NB4 (cell line): ENCODE measurements at regions not wholly inside any gene's neighbourhood (a gene's known extent, or its start where the extent isn't known, plus 50 kb on each side); places are given as distances from the start of the nearest gene placed in this dataset.

ENCODE experiments used
- DNase-seq: peaks from one replicate; pipeline ENCODE4 v3.0.0; 2010; ENCODE audit warnings: low read depth
- H3K4me3 ChIP-seq: one replicate; pipeline ENCODE4 v1.5.1; 2011; ENCODE audit warnings: mild to moderate bottlenecking, low read depth, low read length, moderate library complexity
- CTCF ChIP-seq: IDR thresholded peaks from one replicate; pipeline ENCODE4 v1.5.1; 2012; ENCODE audit warnings: low read depth, low read length
- MAX ChIP-seq: IDR thresholded peaks from 2 replicates; pipeline ENCODE4 v1.6.1; 2011; ENCODE audit warnings: low read depth, low read length
- MYC ChIP-seq: IDR thresholded peaks from 2 replicates; pipeline ENCODE4 v1.6.1; 2011; ENCODE audit warnings: low read depth, low read length
- POLR2A ChIP-seq: IDR thresholded peaks from 2 replicates; pipeline ENCODE4 v1.6.1; 2011; ENCODE audit warnings: mild to moderate bottlenecking; ENCODE audit not compliant: insufficient read length; ENCODE audit errors: extremely low read depth

- DNase-seq = no peak
- TF ChIP-seq MYC (no peak), CTCF (no peak), POLR2A (no peak), MAX (no peak)
- H3K4me3 ChIP-seq = no peak overlapping the region
Measured at GRCh38 chr10:10811562-10811961, 206.1 kb upstream of the CELF2 start.

GRCh38 chr10:10813656-10814055 is 204.0 kb upstream of the CELF2 start:
- DNase-seq = no peak
- H3K4me3 ChIP-seq = no peak overlapping the region
- TF ChIP-seq MAX = no peak
- no peak for TF ChIP-seq MYC
- TF ChIP-seq POLR2A = no peak
- no peak for TF ChIP-seq CTCF

- no peak for DNase-seq
- TF ChIP-seq MYC = no peak
- no peak overlapping the region for H3K4me3 ChIP-seq
Measured at GRCh38 chr10:10814069-10814468, 203.6 kb upstream of the CELF2 start.

GRCh38 chr10:10816447-10816846 is 201.2 kb upstream of the CELF2 start:
- H3K4me3 ChIP-seq = no peak overlapping the region
- no peak for DNase-seq
- TF ChIP-seq CTCF (no peak), MAX (no peak), MYC (no peak), POLR2A (no peak)

- no peak for TF ChIP-seq POLR2A
- TF ChIP-seq CTCF = no peak
- no peak for TF ChIP-seq MYC
- no peak for TF ChIP-seq MAX
- H3K4me3 ChIP-seq = no peak overlapping the region
- DNase-seq = no peak
Measured at GRCh38 chr10:10817609-10818008, 200.1 kb upstream of the CELF2 start.

- no peak for DNase-seq
- H3K4me3 ChIP-seq = no peak overlapping the region
- TF ChIP-seq MAX = no peak
- no peak for TF ChIP-seq POLR2A
- TF ChIP-seq MYC = no peak
- TF ChIP-seq CTCF = no peak
Measured at GRCh38 chr10:10818082-10818481, 199.6 kb upstream of the CELF2 start.
